H4 (cell line): ENCODE measurements at regions not wholly inside any gene's neighbourhood (a gene's known extent, or its start where the extent isn't known, plus 50 kb on each side); places are given as distances from the start of the nearest gene placed in this dataset.
A peak's percentile ranks its signal among the peaks of the same experiment; 100 is the strongest.

Experiments used
- DNase-seq: peaks from one replicate; pipeline ENCODE4 v3.0.0-alpha.2; 2015; ENCODE audit warnings: low spot score

GRCh38 chr16:20259541-20259940 lies 67.8 kb downstream of the GP2 start:
- no peak for DNase-seq

GRCh38 chr16:20257234-20257633 lies 70.1 kb downstream of the GP2 start:
- no peak for DNase-seq

- DNase-seq = no peak
Measured at GRCh38 chr16:20255002-20255401, 72.3 kb downstream of the GP2 start.

- DNase-seq = no peak
Measured at GRCh38 chr16:20253825-20254224, 73.5 kb downstream of the GP2 start.

GRCh38 chr16:20249211-20249610 lies 78.1 kb downstream of the GP2 start:
- no peak for DNase-seq

- no peak for DNase-seq
Measured at GRCh38 chr16:20247076-20247475, 80.2 kb downstream of the GP2 start.

GRCh38 chr16:20243731-20244281 lies 83.5 kb downstream of the GP2 start:
- DNase-seq = no peak

GRCh38 chr16:20242568-20243255 lies 84.6 kb downstream of the GP2 start:
- no peak for DNase-seq

GRCh38 chr16:20241321-20241720 lies 86.0 kb downstream of the GP2 start:
- DNase-seq = no peak

- DNase-seq = no peak
Measured at GRCh38 chr16:20236579-20237289, 90.6 kb downstream of the GP2 start.

- no peak for DNase-seq
Measured at GRCh38 chr16:20225228-20225733, 102.0 kb downstream of the GP2 start.

GRCh38 chr16:20221208-20221607 lies 106.1 kb downstream of the GP2 start:
- no peak for DNase-seq

GRCh38 chr16:20218093-20218492 lies 109.2 kb downstream of the GP2 start:
- no peak for DNase-seq

GRCh38 chr16:20216591-20217217 lies 110.6 kb downstream of the GP2 start:
- no peak for DNase-seq

GRCh38 chr16:20214401-20214800 lies 112.9 kb downstream of the GP2 start:
- no peak for DNase-seq

GRCh38 chr16:20203272-20203671 lies 124.0 kb downstream of the GP2 start:
- no peak for DNase-seq

- DNase-seq = no peak
Measured at GRCh38 chr16:20202747-20203146, 124.6 kb downstream of the GP2 start.

GRCh38 chr16:20192801-20193200 lies 119.1 kb upstream of the GPR139 start:
- no peak for DNase-seq

GRCh38 chr16:20191566-20191965 lies 117.9 kb upstream of the GPR139 start:
- DNase-seq = no peak

- no peak for DNase-seq
Measured at GRCh38 chr16:20181949-20182348, 108.3 kb upstream of the GPR139 start.

- peak; percentile 14 for DNase-seq
Measured at GRCh38 chr16:20181416-20181815, 107.7 kb upstream of the GPR139 start.

GRCh38 chr16:20178297-20178696 lies 104.6 kb upstream of the GPR139 start:
- no peak for DNase-seq

- no peak for DNase-seq
Measured at GRCh38 chr16:20175358-20175757, 101.7 kb upstream of the GPR139 start.
